ENCODE measurements at regions not wholly inside any gene's neighbourhood (a gene's known extent, or its start where the extent isn't known, plus 50 kb on each side); places are given as distances from the start of the nearest gene placed in this dataset.

DNA sequence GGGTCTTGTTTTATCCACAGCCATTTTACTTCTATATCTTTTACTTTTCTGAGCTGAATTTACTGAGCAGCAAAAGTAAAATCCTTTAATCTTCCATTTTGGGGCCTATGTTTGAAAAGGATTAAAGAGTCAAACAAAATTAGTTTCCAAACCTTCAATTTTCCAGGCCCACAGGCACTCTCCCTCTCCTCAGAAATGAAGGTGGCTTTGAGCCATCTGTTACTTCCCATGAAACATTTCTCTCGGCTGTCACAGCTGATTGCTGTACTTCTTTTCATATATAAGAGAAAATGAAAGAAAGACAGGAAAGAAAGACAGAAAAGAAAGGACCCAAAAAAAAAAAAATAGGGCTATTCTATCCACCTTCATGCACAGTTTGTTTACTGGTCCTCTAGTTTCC lies 194.9 kb downstream of the LACC1 start:
- TF ChIP-seq POLR2AphosphoS5 (IDR thresholded peaks at IDR 0.05; ENCODE audit: low read depth, low read length): no peak
- TF ChIP-seq POLR2A (IDR thresholded peaks at IDR 0.05; ENCODE audit: low read depth, low read length): no peak
- TF ChIP-seq TAF1 (IDR thresholded peaks at IDR 0.05; ENCODE audit: borderline replicate concordance, low read depth, low read length): no peak

All from GM12892 (cell line).